DMS 273 treated with DMSO at 0.1 percent for 48 hours (cell line): ENCODE measurements at regions not wholly inside any gene's neighbourhood (a gene's known extent, or its start where the extent isn't known, plus 50 kb on each side); places are given as distances from the start of the nearest gene placed in this dataset.

Source experiments
- DNase-seq: peaks from one replicate; lab custom pipeline; 2025; lab: John Stamatoyannopoulos, UW

- DNase-seq = no peak
Measured at GRCh38 chr13:99892866-99893504, 78.6 kb downstream of the ZIC5 start.

- no peak for DNase-seq
Measured at GRCh38 chr13:99892196-99892613, 79.4 kb downstream of the ZIC5 start.

DNA sequence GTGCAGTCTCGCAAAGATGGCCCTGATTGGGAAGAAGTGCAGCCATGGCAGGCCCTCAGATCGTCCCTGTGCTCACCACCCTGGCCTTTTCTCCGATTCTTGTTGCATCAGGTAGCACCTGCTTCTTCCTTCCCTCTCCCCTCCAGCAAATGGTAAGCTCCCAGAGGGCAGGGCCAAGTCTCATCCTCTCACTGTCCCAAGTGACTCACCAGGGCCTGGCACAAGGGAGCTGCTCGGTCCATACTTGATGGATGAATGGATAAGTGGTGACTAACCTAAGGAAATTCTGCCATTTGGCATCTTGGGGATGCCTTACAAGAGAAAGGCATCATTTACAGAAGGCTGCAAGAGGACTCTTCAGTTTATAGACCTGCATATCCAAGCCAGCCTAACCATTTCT is 84.9 kb downstream of the ZIC5 start:
- no peak for DNase-seq

GRCh38 chr13:99884913-99885312 is 86.7 kb downstream of the ZIC5 start:
- no peak for DNase-seq

GRCh38 chr13:99883805-99884204 is 87.8 kb downstream of the ZIC5 start:
- DNase-seq = no peak

- DNase-seq = no peak
Measured at GRCh38 chr13:99878921-99879610, 92.5 kb downstream of the ZIC5 start.

DNA sequence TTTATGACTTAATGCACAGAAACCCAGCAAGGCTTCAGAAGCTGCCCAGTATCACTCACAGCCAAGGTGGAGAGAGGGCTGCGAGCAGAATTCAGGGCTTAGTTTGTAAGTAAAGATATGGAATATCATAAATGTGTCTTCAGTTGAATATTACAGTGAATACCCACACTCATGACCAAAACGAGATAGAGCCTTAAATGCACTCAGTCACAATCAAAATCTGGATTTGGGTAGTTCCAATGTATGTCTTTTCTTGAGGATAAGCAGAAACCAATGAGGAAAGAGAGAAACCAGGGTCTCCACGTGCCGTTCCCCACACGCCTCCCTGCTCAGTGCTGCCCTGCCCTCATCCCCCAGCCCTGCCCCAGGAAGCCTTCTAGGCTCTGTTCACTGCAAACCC is 94.9 kb downstream of the ZIC5 start:
- no peak for DNase-seq

DNA sequence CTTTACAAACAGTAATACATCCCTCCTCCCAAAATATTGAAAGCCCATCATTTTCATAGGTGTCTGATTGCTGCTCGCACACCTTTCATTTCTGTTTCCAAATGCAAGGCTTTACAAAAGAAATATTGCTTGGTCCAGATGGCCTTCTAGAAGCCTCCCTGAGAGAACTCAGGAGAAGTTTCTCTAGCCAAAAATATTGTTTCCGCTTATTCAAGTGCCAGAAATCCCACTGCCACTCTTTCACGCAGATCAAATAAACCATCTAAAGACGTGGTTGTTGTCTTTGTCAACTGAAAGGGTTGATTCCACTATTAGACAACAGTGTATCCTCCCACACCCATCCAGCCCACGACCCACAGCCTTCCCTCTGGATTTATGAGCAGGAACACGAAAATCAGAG is 96.2 kb downstream of the ZIC5 start:
- DNase-seq = no peak

DNA sequence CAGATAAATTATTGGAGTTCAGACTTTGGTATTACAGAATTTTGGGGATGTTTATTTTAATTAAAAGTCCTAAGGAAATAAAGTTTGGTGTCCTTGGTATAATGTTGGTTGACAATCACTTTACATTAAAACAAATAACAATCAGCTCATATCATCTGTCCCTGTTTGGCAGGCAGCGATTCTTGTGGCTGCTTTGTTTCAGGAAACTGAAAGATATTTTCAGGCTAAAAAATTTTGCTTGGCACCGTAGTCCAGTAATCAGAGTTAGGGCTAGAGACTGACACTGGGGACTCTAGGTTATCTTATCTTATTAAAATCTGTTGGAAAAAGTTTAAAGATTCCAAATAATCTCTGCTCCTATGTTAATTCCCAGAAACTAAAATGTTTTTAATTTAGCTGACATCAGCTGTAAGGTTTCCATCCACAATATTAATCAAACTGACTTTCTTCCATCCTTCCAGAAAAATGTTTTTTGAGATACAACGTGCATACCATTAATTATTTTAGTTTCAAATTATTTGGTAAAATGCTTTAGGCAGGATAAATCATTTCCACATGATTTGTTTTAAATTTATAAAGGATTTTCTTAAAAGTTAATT is 97.6 kb downstream of the ZIC5 start:
- no peak for DNase-seq

GRCh38 chr13:99873141-99873540 is 98.4 kb downstream of the ZIC5 start:
- DNase-seq = no peak

DNA sequence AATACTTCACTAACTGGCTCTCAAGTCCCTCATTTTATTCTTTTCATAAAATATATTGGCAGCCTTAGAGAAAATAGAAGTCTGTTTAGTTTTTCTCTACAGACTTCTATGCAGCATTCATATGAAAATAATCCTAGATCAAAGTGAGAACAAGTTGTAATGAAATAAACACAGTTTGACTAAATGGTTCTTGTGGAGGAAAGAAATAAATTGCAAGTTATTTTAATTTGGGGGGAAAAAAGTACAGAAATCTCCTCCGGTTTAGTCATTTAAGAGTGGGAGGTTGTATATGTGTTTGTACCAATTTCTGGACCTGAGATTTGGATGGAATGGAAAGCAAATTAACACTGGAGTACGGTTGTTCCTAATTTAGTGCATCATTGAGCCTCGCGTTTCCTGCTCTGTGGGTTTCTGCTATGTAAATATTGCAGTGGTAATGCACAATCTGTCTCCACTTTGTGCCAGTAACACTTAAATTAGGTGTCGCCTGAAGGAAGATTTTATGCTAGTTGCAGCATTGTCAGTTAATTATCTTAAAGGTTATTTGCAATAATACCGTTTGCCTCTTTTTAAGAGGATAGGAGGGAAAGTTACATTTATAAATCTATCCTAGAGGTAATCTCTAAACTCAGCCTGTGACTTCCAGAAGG is 100.2 kb downstream of the ZIC5 start:
- no peak for DNase-seq

GRCh38 chr13:99870541-99870940 is 101.0 kb downstream of the ZIC5 start:
- DNase-seq = no peak

- DNase-seq = no peak
Measured at GRCh38 chr13:99869830-99870229, 101.7 kb downstream of the ZIC5 start.

- no peak for DNase-seq
Measured at GRCh38 chr13:99868767-99869166, 102.8 kb downstream of the ZIC5 start.

DNA sequence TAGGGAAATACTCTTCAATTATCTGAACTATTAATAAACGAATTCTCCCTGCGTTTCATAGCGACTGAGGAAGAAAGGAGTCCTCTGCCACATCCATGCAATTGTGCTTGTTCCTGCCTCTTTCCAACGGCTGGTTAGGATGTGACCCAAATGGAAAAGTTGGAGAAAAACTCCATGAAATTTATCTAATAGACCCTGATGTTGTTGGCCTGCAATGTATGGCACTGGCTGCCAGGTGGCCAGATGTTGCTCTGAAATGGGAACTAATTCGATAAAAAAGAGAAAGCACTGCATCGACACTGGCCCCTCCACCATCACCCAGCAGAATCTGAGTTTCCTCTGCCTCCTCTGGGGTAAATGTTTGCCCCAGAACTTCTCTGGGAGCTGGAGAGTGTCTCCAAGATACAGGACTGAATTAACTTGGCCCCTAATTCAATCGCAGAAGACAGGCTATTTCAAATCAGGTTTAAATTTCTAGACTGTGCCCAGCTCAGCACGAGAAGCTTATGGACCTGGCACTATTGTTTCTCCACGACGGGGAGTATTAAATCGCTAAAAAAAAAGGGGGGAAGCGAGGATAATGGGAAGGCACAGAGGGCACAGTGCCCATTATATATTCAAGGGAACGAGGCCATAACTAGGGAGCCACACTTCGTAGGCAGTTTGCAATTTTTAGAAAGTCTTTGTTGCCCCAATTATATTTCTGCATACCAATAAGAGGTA is 103.9 kb downstream of the ZIC5 start:
- no peak for DNase-seq

- DNase-seq = no peak
Measured at GRCh38 chr13:99866781-99867180, 104.8 kb downstream of the ZIC5 start.

GRCh38 chr13:99865420-99865930 is 106.1 kb downstream of the ZIC5 start:
- no peak for DNase-seq

DNA sequence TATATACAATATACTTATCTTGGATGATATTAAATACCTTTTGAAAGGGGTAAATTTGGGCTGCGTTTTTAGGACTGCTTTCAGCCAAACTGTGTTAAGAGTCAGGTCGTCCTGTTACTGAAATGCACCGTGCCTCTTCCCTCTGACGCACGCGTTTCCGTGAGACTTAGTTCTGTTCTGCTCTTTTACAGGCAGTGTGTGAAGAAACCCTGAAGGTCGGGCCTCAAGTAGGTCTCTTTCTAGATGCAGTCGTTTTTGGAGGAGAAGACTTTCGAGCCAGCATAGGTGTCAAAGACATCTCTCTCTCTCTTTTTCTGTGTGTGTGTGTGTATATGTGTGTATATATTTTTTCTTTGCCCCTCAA is 107.0 kb downstream of the ZIC5 start:
- DNase-seq = no peak

DNA sequence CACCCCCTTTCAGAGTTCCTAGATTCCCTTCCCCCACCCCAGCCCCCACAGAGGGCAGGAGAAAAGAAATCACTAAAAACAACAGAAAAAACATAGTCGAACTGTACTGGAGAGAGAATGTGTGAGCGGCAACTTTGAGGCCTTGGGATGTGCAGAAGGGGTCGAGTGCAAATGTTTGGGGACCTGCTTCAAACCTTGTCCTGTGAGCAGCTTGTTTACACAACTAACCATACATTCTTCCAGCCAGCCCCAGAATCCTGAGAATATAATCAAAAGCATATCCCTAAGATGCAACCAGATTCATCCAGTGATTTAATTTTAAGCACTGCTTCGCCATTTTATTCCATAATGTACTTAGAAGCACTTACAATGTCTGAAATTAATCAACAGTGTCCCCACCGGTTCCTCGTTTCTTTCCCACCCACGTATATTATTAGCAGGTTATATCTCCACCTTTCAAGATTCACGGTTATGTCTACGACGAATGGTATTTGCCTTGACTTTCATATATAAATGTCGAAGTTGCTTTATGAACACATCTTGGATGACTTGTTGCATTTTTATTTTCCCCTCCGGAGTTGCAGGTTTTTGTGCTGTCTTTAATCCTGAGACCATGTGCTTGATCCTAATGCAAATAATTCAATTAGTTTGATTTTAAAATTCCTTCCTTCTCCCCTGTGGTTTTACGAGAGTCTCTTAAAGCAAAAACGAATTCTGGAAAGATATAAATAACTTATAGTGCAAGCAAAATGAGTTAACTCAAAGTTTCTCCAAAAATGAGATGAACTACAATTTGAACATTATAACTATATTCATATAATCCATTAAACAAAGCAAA is 107.6 kb downstream of the ZIC5 start:
- DNase-seq = no peak

GRCh38 chr13:99862244-99862643 is 109.3 kb downstream of the ZIC5 start:
- DNase-seq = no peak

GRCh38 chr13:99861771-99862170 is 109.8 kb downstream of the ZIC5 start:
- no peak for DNase-seq
